ENCODE measurements at regions not wholly inside any gene's neighbourhood (a gene's known extent, or its start where the extent isn't known, plus 50 kb on each side); places are given as distances from the start of the nearest gene placed in this dataset.

DNA sequence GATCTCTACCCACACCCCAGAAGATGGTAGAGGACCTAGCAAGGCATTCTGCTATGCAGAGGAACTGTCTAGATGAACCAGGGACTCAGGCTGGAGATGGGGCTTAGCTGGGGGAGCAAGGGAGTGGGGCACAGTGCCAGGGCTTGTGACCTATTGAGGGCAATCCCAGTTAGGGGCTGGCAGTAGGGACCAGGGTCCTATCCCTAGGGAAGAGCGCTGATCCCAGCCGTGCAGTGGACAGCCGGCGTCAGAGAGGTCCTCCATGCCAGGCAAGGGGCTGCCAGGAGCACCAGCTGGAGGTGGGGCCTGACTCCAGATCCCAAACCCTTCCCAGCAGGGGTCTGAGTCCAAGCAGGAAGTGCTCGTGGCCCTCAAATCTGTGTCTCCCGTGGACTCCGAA, 52.7 kb upstream of the NEURL1B start:
- no peak overlapping the region for H3K4me3 Mint-ChIP-seq (ENCODE audit: unreplicated experiment)
- TF ChIP-seq CTCF (IDR thresholded peaks at IDR 0.05; ENCODE audit: unreplicated experiment), result no peak

DNA sequence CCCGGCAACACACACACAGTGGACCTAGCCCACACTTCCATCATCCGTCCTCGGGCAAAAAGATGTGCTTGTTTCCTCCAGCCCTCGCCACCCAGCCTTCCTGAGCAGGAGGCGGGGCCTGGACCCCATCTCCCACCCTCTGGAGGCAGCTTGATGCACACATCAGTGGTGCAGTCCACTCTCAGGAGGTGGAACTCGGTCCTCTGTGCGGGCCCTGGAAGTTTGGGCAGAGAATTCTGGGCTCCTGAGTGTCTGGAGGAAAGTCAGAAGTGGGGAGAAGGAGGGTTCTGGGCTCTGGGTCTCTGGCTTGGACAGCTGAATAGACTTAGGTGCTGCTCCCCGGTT, 54.0 kb upstream of the NEURL1B start:
- no peak overlapping the region for H3K27ac Mint-ChIP-seq (ENCODE audit: unreplicated experiment)
- H3K36me3 Mint-ChIP-seq (ENCODE audit: low read depth, unreplicated experiment), result peaks cover 8% of the 10 kb centered on the region
- no peaks in the 10 kb centered on the region for H3K27me3 Mint-ChIP-seq (ENCODE audit: unreplicated experiment)

More for the DNA sequence above, 52.7 kb upstream of the NEURL1B start:
- no peaks in the 10 kb centered on the region for H3K9me3 Mint-ChIP-seq (ENCODE audit: unreplicated experiment)
- peaks cover 5% of the 10 kb centered on the region for H3K36me3 Mint-ChIP-seq (ENCODE audit: low read depth, unreplicated experiment)
- peaks cover 8% of the 10 kb centered on the region for H3K4me1 Mint-ChIP-seq (ENCODE audit: unreplicated experiment)
- H3K27me3 Mint-ChIP-seq (ENCODE audit: unreplicated experiment), result peaks cover 4% of the 10 kb centered on the region
- H3K27ac Mint-ChIP-seq (ENCODE audit: unreplicated experiment), result no peak overlapping the region
- no peak for DNase-seq (ENCODE audit: low spot score)

DNA sequence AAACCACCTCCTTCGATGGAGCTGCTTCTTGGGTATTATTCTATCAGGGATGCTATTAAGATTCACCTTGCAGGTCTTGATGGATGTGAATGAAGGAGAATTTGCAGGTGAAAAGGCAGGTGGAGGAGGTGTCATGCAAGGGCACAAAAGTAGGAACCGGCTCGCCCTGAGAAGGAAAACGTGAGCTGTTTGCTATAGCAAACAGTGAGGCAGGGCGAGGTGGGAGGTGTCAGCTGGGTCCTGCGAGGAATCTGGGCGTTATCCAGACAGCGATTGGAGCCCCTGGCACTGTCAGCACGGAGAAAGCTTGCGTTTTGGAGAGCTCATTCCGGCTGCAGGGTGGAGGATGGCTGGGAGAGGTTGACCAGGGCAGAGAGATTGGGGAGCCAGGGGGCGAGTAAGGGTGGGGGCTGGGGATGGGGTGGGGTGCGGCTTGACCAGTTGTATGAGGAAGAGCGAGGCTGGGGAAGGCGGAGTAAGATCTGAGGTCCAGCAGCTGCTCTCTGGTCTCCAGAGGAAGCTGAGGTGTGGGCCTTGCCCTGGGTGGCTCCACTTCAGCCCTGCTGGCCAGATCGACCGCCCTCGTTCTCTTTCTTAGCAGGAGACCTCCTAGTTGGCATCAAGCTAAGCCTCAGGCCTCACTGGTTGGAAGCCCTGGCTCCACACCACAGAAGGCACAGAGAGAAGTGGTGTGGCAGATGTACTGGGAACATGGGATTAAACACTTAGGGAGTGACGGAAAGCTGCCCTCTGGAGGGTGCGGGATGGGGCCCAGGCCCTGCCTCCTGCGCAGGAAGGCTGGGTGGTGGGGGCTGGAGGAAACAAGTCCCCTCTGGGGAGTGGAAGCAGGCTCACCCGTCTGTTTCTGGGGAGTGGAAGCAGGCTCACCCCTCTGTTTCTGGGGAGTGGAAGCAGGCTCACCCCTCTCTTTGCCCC, 54.7 kb upstream of the NEURL1B start:
- no peak for TF ChIP-seq CTCF (IDR thresholded peaks at IDR 0.05; ENCODE audit: unreplicated experiment)
- Mint-ChIP-seq H3K9me3 (ENCODE audit: unreplicated experiment) (no peaks in the 10 kb centered on the region), H3K36me3 (ENCODE audit: low read depth, unreplicated experiment) (peaks cover 8% of the 10 kb centered on the region), H3K27ac (ENCODE audit: unreplicated experiment) (no peak overlapping the region), H3K27me3 (ENCODE audit: unreplicated experiment) (no peaks in the 10 kb centered on the region), H3K4me3 (ENCODE audit: unreplicated experiment) (no peak overlapping the region), H3K4me1 (ENCODE audit: unreplicated experiment) (peaks cover 12% of the 10 kb centered on the region)
- DNase-seq (ENCODE audit: low spot score), result no peak

More for the DNA sequence above, 54.0 kb upstream of the NEURL1B start:
- Mint-ChIP-seq H3K4me3 (ENCODE audit: unreplicated experiment) (no peak overlapping the region), H3K9me3 (ENCODE audit: unreplicated experiment) (no peaks in the 10 kb centered on the region), H3K4me1 (ENCODE audit: unreplicated experiment) (peaks cover 12% of the 10 kb centered on the region)
- TF ChIP-seq CTCF (IDR thresholded peaks at IDR 0.05; ENCODE audit: unreplicated experiment), result no peak
- DNase-seq (ENCODE audit: low spot score), result no peak

DNA sequence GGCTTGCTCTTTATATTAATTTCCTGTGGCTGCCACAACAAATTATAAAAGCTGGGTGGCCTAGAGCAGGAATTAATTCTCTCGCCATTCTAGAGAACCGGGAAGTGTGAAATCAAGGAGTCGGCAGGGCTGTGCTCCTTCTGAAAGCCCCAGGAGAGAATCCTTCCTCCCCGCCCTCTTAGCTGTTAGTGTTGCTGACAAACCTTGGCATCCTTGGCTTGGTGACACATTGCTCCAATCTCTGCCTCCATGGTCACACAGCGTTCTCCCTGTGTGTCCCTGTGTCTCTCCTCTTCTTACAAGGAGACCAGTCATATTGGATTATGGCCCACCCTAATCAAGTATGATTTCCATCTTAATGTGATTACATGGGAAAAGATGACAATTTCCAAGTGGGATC, 55.9 kb upstream of the NEURL1B start:
- Mint-ChIP-seq H3K27me3 (ENCODE audit: unreplicated experiment) (no peaks in the 10 kb centered on the region), H3K9me3 (ENCODE audit: unreplicated experiment) (no peaks in the 10 kb centered on the region), H3K4me3 (ENCODE audit: unreplicated experiment) (no peak overlapping the region), H3K36me3 (ENCODE audit: low read depth, unreplicated experiment) (peaks cover 8% of the 10 kb centered on the region), H3K4me1 (ENCODE audit: unreplicated experiment) (peaks cover 15% of the 10 kb centered on the region), H3K27ac (ENCODE audit: unreplicated experiment) (no peak overlapping the region)
- TF ChIP-seq CTCF (IDR thresholded peaks at IDR 0.05; ENCODE audit: unreplicated experiment), result no peak
- DNase-seq (ENCODE audit: low spot score), result no peak

GRCh38 chr5:172584638-172585037, 56.4 kb upstream of the NEURL1B start:
- Mint-ChIP-seq H3K36me3 (ENCODE audit: low read depth, unreplicated experiment) (peaks cover 8% of the 10 kb centered on the region), H3K27me3 (ENCODE audit: unreplicated experiment) (no peaks in the 10 kb centered on the region), H3K27ac (ENCODE audit: unreplicated experiment) (no peak overlapping the region), H3K4me3 (ENCODE audit: unreplicated experiment) (no peak overlapping the region), H3K9me3 (ENCODE audit: unreplicated experiment) (no peaks in the 10 kb centered on the region), H3K4me1 (ENCODE audit: unreplicated experiment) (peaks cover 15% of the 10 kb centered on the region)
- TF ChIP-seq CTCF (IDR thresholded peaks at IDR 0.05; ENCODE audit: unreplicated experiment), result no peak
- DNase-seq (ENCODE audit: low spot score), result no peak
